OCI-LY1 (cell line): ENCODE measurements at regions not wholly inside any gene's neighbourhood (a gene's known extent, or its start where the extent isn't known, plus 50 kb on each side); places are given as distances from the start of the nearest gene placed in this dataset.

Source experiments
- EZH2 ChIP-seq: fragments of 200-600 bp; sonication (generic), shearing (Covaris generic); IDR thresholded peaks from 2 replicates; pipeline ENCODE4 v1.8.0; 2017; ENCODE audit warnings: borderline replicate concordance, mixed run types, mild to moderate bottlenecking, antibody characterized with exemption, low read length, moderate library complexity, mixed read lengths
- TF ChIP-seq, protein P1 (sequence below): fragments of 200-600 bp; sonication (generic), shearing (Covaris generic); IDR thresholded peaks from 2 replicates; pipeline ENCODE4 v1.5.1; 2017; ENCODE audit warnings: mild to moderate bottlenecking, antibody characterized with exemption, low read length, moderate library complexity, mixed read lengths

GRCh38 chr21:27567381-27567780, 600.5 kb upstream of the ADAMTS5 start:
- TF ChIP-seq, protein P1, sequence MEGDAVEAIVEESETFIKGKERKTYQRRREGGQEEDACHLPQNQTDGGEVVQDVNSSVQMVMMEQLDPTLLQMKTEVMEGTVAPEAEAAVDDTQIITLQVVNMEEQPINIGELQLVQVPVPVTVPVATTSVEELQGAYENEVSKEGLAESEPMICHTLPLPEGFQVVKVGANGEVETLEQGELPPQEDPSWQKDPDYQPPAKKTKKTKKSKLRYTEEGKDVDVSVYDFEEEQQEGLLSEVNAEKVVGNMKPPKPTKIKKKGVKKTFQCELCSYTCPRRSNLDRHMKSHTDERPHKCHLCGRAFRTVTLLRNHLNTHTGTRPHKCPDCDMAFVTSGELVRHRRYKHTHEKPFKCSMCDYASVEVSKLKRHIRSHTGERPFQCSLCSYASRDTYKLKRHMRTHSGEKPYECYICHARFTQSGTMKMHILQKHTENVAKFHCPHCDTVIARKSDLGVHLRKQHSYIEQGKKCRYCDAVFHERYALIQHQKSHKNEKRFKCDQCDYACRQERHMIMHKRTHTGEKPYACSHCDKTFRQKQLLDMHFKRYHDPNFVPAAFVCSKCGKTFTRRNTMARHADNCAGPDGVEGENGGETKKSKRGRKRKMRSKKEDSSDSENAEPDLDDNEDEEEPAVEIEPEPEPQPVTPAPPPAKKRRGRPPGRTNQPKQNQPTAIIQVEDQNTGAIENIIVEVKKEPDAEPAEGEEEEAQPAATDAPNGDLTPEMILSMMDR: no peak
- no peak for TF ChIP-seq EZH2
